ENCODE measurements at regions not wholly inside any gene's neighbourhood (a gene's known extent, or its start where the extent isn't known, plus 50 kb on each side); places are given as distances from the start of the nearest gene placed in this dataset.

GRCh38 chrX:9316096-9316495 lies 148.8 kb upstream of the TBL1X start:
- dilution Hi-C loops (cut with MboI; ENCODE audit: extremely low pct_ligation_motif_present, low sequenced_read_pairs) = no loop called here
- no peak overlapping the region for H3K27ac ChIP-seq (ENCODE audit: control insufficient read depth, insufficient read depth, low read length)
- H2AFZ ChIP-seq (ENCODE audit: control insufficient read depth, low read length) = no peak overlapping the region
- no peak overlapping the region for H3K4me2 ChIP-seq (ENCODE audit: control insufficient read depth, extremely low read depth, insufficient read depth, low read depth, low read length)
- no peaks in the 10 kb centered on the region for H3K79me2 ChIP-seq (ENCODE audit: control insufficient read depth, insufficient read depth, low read length)
- H3K4me3 ChIP-seq (ENCODE audit: control insufficient read depth in 2 of 3, extremely low read depth in 1 of 3, insufficient read depth in 2 of 3, low read depth in 1 of 3, low read length in 3 of 3) = no peak overlapping the region
- H3K9ac ChIP-seq (ENCODE audit: control insufficient read depth, extremely low read depth, insufficient read depth, low read length) = no peak overlapping the region
- TF ChIP-seq CTCF (optimal IDR thresholded peaks at IDR 0.05 in 1 of 3, IDR thresholded peaks at IDR 0.05 in 1 of 3, conservative IDR thresholded peaks at IDR 0.05 in 1 of 3; ENCODE audit: extremely low read depth in 1 of 3, insufficient read depth in 2 of 3, low read length in 3 of 3) (no peak), EZH2 (IDR thresholded peaks at IDR 0.05; ENCODE audit: low read length) (no peak)
- no peaks in the 10 kb centered on the region for H3K4me1 ChIP-seq (ENCODE audit: control insufficient read depth, extremely low read depth, insufficient read depth, low read length)
- no peaks in the 10 kb centered on the region for H4K20me1 ChIP-seq (ENCODE audit: control insufficient read depth, extremely low read depth, insufficient read depth, low read length)
- no peaks in the 10 kb centered on the region for H3K36me3 ChIP-seq (ENCODE audit: control insufficient read depth in 2 of 2, extremely low read depth in 1 of 2, insufficient read depth in 2 of 2, low read length in 2 of 2)
- no peak for FAIRE-seq
- no peak for DNase-seq (ENCODE audit: low read depth, low spot score)
- no peaks in the 10 kb centered on the region for H3K9me3 ChIP-seq (ENCODE audit: control insufficient read depth, low read depth, low read length)
- no peaks in the 10 kb centered on the region for H3K27me3 ChIP-seq (ENCODE audit: control insufficient read depth, extremely low read depth, insufficient read depth, low read length)
- H3K9me1 ChIP-seq (ENCODE audit: control insufficient read depth, extremely low read depth, insufficient read depth, low read length) = no peaks in the 10 kb centered on the region

GRCh38 chrX:9317176-9317575 lies 147.7 kb upstream of the TBL1X start:
- Histone ChIP-seq H3K27ac (ENCODE audit: control insufficient read depth, insufficient read depth, low read length) (no peak overlapping the region), H2AFZ (ENCODE audit: control insufficient read depth, low read length) (no peak overlapping the region), H3K27me3 (ENCODE audit: control insufficient read depth, extremely low read depth, insufficient read depth, low read length) (no peaks in the 10 kb centered on the region), H3K36me3 (ENCODE audit: control insufficient read depth in 2 of 2, extremely low read depth in 1 of 2, insufficient read depth in 2 of 2, low read length in 2 of 2) (no peaks in the 10 kb centered on the region), H4K20me1 (ENCODE audit: control insufficient read depth, extremely low read depth, insufficient read depth, low read length) (no peaks in the 10 kb centered on the region), H3K4me2 (ENCODE audit: control insufficient read depth, extremely low read depth, insufficient read depth, low read depth, low read length) (no peak overlapping the region), H3K4me3 (ENCODE audit: control insufficient read depth in 2 of 3, extremely low read depth in 1 of 3, insufficient read depth in 2 of 3, low read depth in 1 of 3, low read length in 3 of 3) (no peak overlapping the region), H3K9ac (ENCODE audit: control insufficient read depth, extremely low read depth, insufficient read depth, low read length) (no peak overlapping the region), H3K79me2 (ENCODE audit: control insufficient read depth, insufficient read depth, low read length) (no peaks in the 10 kb centered on the region), H3K9me1 (ENCODE audit: control insufficient read depth, extremely low read depth, insufficient read depth, low read length) (no peaks in the 10 kb centered on the region), H3K9me3 (ENCODE audit: control insufficient read depth, low read depth, low read length) (no peaks in the 10 kb centered on the region), H3K4me1 (ENCODE audit: control insufficient read depth, extremely low read depth, insufficient read depth, low read length) (no peaks in the 10 kb centered on the region)
- FAIRE-seq (no peak), DNase-seq (ENCODE audit: low read depth, low spot score) (no peak)
- TF ChIP-seq CTCF (optimal IDR thresholded peaks at IDR 0.05 in 1 of 3, IDR thresholded peaks at IDR 0.05 in 1 of 3, conservative IDR thresholded peaks at IDR 0.05 in 1 of 3; ENCODE audit: extremely low read depth in 1 of 3, insufficient read depth in 2 of 3, low read length in 3 of 3) = no peak
- no peak for TF ChIP-seq EZH2 (IDR thresholded peaks at IDR 0.05; ENCODE audit: low read length)
- dilution Hi-C loops (cut with MboI; ENCODE audit: extremely low pct_ligation_motif_present, low sequenced_read_pairs) = no loop called here

All from keratinocyte (primary cell).